H1 (cell line): ENCODE measurements at regions not wholly inside any gene's neighbourhood (a gene's known extent, or its start where the extent isn't known, plus 50 kb on each side); places are given as distances from the start of the nearest gene placed in this dataset.

Experiments used
- CTCF ChIA-PET: fragments of 300-600 bp; sonication (Branson Sonifier 250); formaldehyde crosslinking; loops from one replicate; lab custom pipeline; 2021; ENCODE audit not compliant: partially characterized antibody; lab: Charles Lee
- POLR2A ChIA-PET: fragments of 300-600 bp; sonication (Branson Sonifier 250); formaldehyde crosslinking; loops from one replicate; lab custom pipeline; 2021; ENCODE audit warnings: inconsistent platforms; ENCODE audit not compliant: partially characterized antibody; lab: Charles Lee
- DNase-seq, 2 experiments: peaks; one replicate each; pipeline versions ENCODE4 v3.0.0 to v3.0.0-alpha.2; 2010 to 2022; ENCODE audit warnings: low spot score in 2 of 2, low read depth in 1 of 2, mixed read lengths in 1 of 2
- FAIRE-seq: peaks from 2 replicates; lab custom pipeline; 2011; peaks lifted over from hg19 to GRCh38; lab: Jason Lieb, UNC
- H2AFZ ChIP-seq: 2 replicates; pipeline ENCODE4 v1.8.1; 2012; ENCODE audit warnings: low read length, inconsistent platforms
- H2AK5ac ChIP-seq: 2 replicates; pipeline ENCODE4 v1.6.1; 2013; ENCODE audit warnings: low read depth, low read length
- H2BK120ac ChIP-seq: replicated peaks from 2 replicates; pipeline ENCODE3; 2013; ENCODE audit warnings: low read depth, low read length, inconsistent platforms
- H2BK12ac ChIP-seq: 2 replicates; pipeline ENCODE4 v1.6.1; 2013; ENCODE audit warnings: low read depth, low read length
- H2BK15ac ChIP-seq: 2 replicates; pipeline ENCODE4 v1.6.1; 2013; ENCODE audit warnings: low read length
- H2BK20ac ChIP-seq: 2 replicates; pipeline ENCODE4 v1.6.1; 2013; ENCODE audit warnings: low read length
- H2BK5ac ChIP-seq: 2 replicates; pipeline ENCODE4 v1.6.1; 2013; ENCODE audit warnings: low read depth, low read length
- H3K14ac ChIP-seq: 2 replicates; pipeline ENCODE4 v1.6.1; 2013; ENCODE audit warnings: inconsistent platforms; ENCODE audit not compliant: insufficient read length
- H3K18ac ChIP-seq: 2 replicates; pipeline ENCODE4 v1.6.1; 2013; ENCODE audit warnings: low read length; ENCODE audit errors: extremely low read depth
- H3K23ac ChIP-seq: 2 replicates; pipeline ENCODE4 v1.6.1; 2013; ENCODE audit warnings: inconsistent platforms; ENCODE audit not compliant: insufficient read length
- H3K23me2 ChIP-seq: 2 replicates; pipeline ENCODE4 v1.6.1; 2013; ENCODE audit warnings: low read depth, low read length
- H3K27ac ChIP-seq: 2 replicates; pipeline ENCODE4 v1.6.1; 2011; ENCODE audit warnings: low read depth, low read length, inconsistent platforms
- H3K27me3 ChIP-seq, 4 experiments: replicated peaks in 1 of 4; 1 replicate in 1 of 4; 2 replicates in 3 of 4; pipeline versions ENCODE4 v1.6.1 to v1.8.1; 2011 to 2013; ENCODE audit warnings: low read length in 3 of 4, mild to moderate bottlenecking in 3 of 4, inconsistent platforms in 2 of 4, mixed read lengths in 2 of 4, moderate library complexity in 1 of 4; ENCODE audit not compliant: control insufficient read depth in 3 of 4, insufficient read depth in 3 of 4; ENCODE audit errors: extremely low read depth in 1 of 4
- H3K36me3 ChIP-seq, 4 experiments: 2 replicates each; pipeline versions ENCODE4 v1.6.1 to v1.8.1; 2011 to 2013; ENCODE audit warnings: mild to moderate bottlenecking in 4 of 4, low read length in 3 of 4, moderate library complexity in 2 of 4, control low read depth in 1 of 4, inconsistent platforms in 1 of 4; ENCODE audit not compliant: insufficient read depth in 4 of 4, control insufficient read depth in 2 of 4
- H3K4ac ChIP-seq: replicated peaks from 2 replicates; pipeline ENCODE3; 2013; ENCODE audit warnings: low read length, low read depth, mixed read lengths, inconsistent platforms; ENCODE audit not compliant: insufficient read length
- H3K4me1 ChIP-seq, 4 experiments: replicated peaks in 1 of 4; 1 replicate in 1 of 4; 2 replicates in 3 of 4; pipeline versions ENCODE4 v1.6.1 to v1.8.1; 2011 to 2013; ENCODE audit warnings: low read length in 3 of 4, inconsistent platforms in 2 of 4, mixed read lengths in 1 of 4; ENCODE audit not compliant: insufficient read depth in 4 of 4, control insufficient read depth in 3 of 4
- H3K4me2 ChIP-seq, 2 experiments: 2 replicates each; pipeline versions ENCODE4 v1.6.1 to v1.8.1; 2011 to 2013; ENCODE audit warnings: low read depth in 2 of 2, low read length in 2 of 2, control low read depth in 1 of 2, inconsistent platforms in 1 of 2, mild to moderate bottlenecking in 1 of 2; ENCODE audit not compliant: insufficient read depth in 1 of 2
- H3K4me3 ChIP-seq, 4 experiments: fragments of 200-600, 300-600 bp in 1 of 4; sonication (generic), shearing (Covaris generic), sonication (Bioruptor Twin) in 1 of 4; 2 replicates each; pipeline versions ENCODE4 v1.5.1 to v1.8.1; 2011 to 2016; ENCODE audit warnings: low read length in 4 of 4, low read depth in 3 of 4, control low read depth in 2 of 4, inconsistent platforms in 2 of 4, mild to moderate bottlenecking in 2 of 4, mixed read lengths in 1 of 4, moderate library complexity in 1 of 4; ENCODE audit not compliant: insufficient read depth in 2 of 4; ENCODE audit errors: extremely low read depth in 1 of 4
- H3K56ac ChIP-seq: replicated peaks from 2 replicates; pipeline ENCODE3; 2013; ENCODE audit warnings: low read depth, mild to moderate bottlenecking, mixed read lengths, low read length, inconsistent platforms; ENCODE audit not compliant: insufficient read length
- H3K79me1 ChIP-seq: 2 replicates; pipeline ENCODE4 v1.6.1; 2013; ENCODE audit warnings: low read depth, low read length, control low read depth
- H3K79me2 ChIP-seq, 2 experiments: 2 replicates each; pipeline versions ENCODE4 v1.6.1 to v1.8.1; 2012 to 2013; ENCODE audit warnings: low read length in 2 of 2, mild to moderate bottlenecking in 2 of 2, inconsistent platforms in 1 of 2; ENCODE audit not compliant: insufficient read depth in 2 of 2, control insufficient read depth in 1 of 2
- H3K9ac ChIP-seq, 4 experiments: replicated peaks in 1 of 4; 1 replicate in 1 of 4; 2 replicates in 3 of 4; pipeline versions ENCODE4 v1.6.1 to v1.8.1; 2011 to 2013; ENCODE audit warnings: low read depth in 3 of 4, low read length in 3 of 4, control low read depth in 2 of 4, mild to moderate bottlenecking in 2 of 4, moderate library complexity in 2 of 4, inconsistent platforms in 1 of 4; ENCODE audit errors: extremely low read depth in 1 of 4
- H3K9me3 ChIP-seq, 2 experiments: 2 replicates each; pipeline versions ENCODE4 v1.6.1 to v1.8.1; 2012 to 2013; ENCODE audit warnings: mild to moderate bottlenecking in 2 of 2, moderate library complexity in 2 of 2, control low read depth in 1 of 2, inconsistent platforms in 1 of 2, low read depth in 1 of 2, low read length in 1 of 2, mixed read lengths in 1 of 2; ENCODE audit not compliant: insufficient read depth in 2 of 2
- H4K20me1 ChIP-seq, 2 experiments: replicated peaks in 1 of 2; 2 replicates each; pipeline versions ENCODE3 to v1.8.1; 2011 to 2013; ENCODE audit warnings: inconsistent platforms in 2 of 2, low read length in 2 of 2, mild to moderate bottlenecking in 1 of 2; ENCODE audit not compliant: insufficient read depth in 2 of 2, control insufficient read depth in 1 of 2
- H4K5ac ChIP-seq: 2 replicates; pipeline ENCODE4 v1.6.1; 2013; ENCODE audit warnings: low read length, low read depth, mixed read lengths, inconsistent platforms; ENCODE audit not compliant: insufficient read length
- H4K8ac ChIP-seq: 2 replicates; pipeline ENCODE4 v1.8.0; 2013; ENCODE audit warnings: mild to moderate bottlenecking, moderate library complexity, low read length, inconsistent platforms; ENCODE audit not compliant: insufficient read depth; ENCODE audit errors: extremely low read depth
- H4K91ac ChIP-seq: replicated peaks from 2 replicates; pipeline ENCODE3; 2013; ENCODE audit warnings: low read length, mixed read lengths, inconsistent platforms; ENCODE audit not compliant: insufficient read length
- CBX8 ChIP-seq: fragments of 300-800, 300-1000 bp; sonication (generic); IDR thresholded peaks from 2 replicates; pipeline ENCODE4 v1.7.1; 2016; ENCODE audit warnings: low read depth, low read length, borderline replicate concordance
- GTF2F1 ChIP-seq: IDR thresholded peaks from 2 replicates; pipeline ENCODE4 v1.6.1; 2012; ENCODE audit warnings: low read depth, low read length, improper control_type of control experiment, borderline replicate concordance
- JUND ChIP-seq: IDR thresholded peaks from 2 replicates; pipeline ENCODE4 v1.6.1; 2011; ENCODE audit warnings: mild to moderate bottlenecking, improper control_type of control experiment, low read length
- NRF1 ChIP-seq: IDR thresholded peaks from 2 replicates; pipeline ENCODE4 v1.6.1; 2011; ENCODE audit warnings: mild to moderate bottlenecking, low read depth, low read length, improper control_type of control experiment
- POLR2AphosphoS5 ChIP-seq: IDR thresholded peaks from 2 replicates; pipeline ENCODE4 v1.6.1; 2011; ENCODE audit warnings: low read depth, low read length
- RAD21 ChIP-seq, 2 experiments: IDR thresholded peaks in 1 of 2; conservative IDR thresholded peaks in 1 of 2; 2 replicates each; pipeline ENCODE4 v1.6.1; 2011; ENCODE audit warnings: low read depth in 2 of 2, low read length in 2 of 2, improper control_type of control experiment in 1 of 2, inconsistent platforms in 1 of 2, mild to moderate bottlenecking in 1 of 2, moderate library complexity in 1 of 2
- RFX5 ChIP-seq: IDR thresholded peaks from 2 replicates; pipeline ENCODE4 v1.6.1; 2011; ENCODE audit warnings: low read depth, low read length, improper control_type of control experiment, borderline replicate concordance
- SRF ChIP-seq: IDR thresholded peaks from 2 replicates; pipeline ENCODE4 v1.6.1; 2011; ENCODE audit warnings: mild to moderate bottlenecking, low read depth, low read length, moderate library complexity
- SUZ12 ChIP-seq: fragments of 200-600 bp; sonication (generic); IDR thresholded peaks from 2 replicates; pipeline ENCODE4 v1.6.1; 2012; ENCODE audit warnings: mild to moderate bottlenecking, inconsistent platforms, low read length, moderate library complexity, mixed read lengths
- YY1 ChIP-seq: IDR thresholded peaks from 2 replicates; pipeline ENCODE4 v1.6.1; 2011; ENCODE audit warnings: low read depth, mild to moderate bottlenecking, low read length
- ZNF274 ChIP-seq: IDR thresholded peaks from 2 replicates; pipeline ENCODE4 v1.7.0; 2012; ENCODE audit warnings: low read length, borderline replicate concordance; ENCODE audit errors: extremely low read depth
- WGBS, 2 experiments: shearing (Covaris generic) in 1 of 2; methylation state at CpG; one replicate each; pipeline versions ENCODE4 v1.1.6 to v1.1.7; 2013 to 2015; ENCODE audit warnings: low lambda C conversion rate in 2 of 2, mixed read lengths in 2 of 2, inconsistent platforms in 1 of 2, low coverage in 1 of 2, missing lambda C conversion rate in 1 of 2; ENCODE audit not compliant: insufficient replicate concordance in 2 of 2, insufficient coverage in 1 of 2, insufficient read length in 1 of 2; ENCODE audit errors: extremely low coverage in 1 of 2, missing lambda C conversion rate in 1 of 2; 5-methylcytosine and 5-hydroxymethylcytosine counted together
- TF ChIP-seq, protein P1 (sequence below): IDR thresholded peaks from 2 replicates; pipeline ENCODE4 v1.6.1; 2012; ENCODE audit warnings: inconsistent platforms

DNA sequence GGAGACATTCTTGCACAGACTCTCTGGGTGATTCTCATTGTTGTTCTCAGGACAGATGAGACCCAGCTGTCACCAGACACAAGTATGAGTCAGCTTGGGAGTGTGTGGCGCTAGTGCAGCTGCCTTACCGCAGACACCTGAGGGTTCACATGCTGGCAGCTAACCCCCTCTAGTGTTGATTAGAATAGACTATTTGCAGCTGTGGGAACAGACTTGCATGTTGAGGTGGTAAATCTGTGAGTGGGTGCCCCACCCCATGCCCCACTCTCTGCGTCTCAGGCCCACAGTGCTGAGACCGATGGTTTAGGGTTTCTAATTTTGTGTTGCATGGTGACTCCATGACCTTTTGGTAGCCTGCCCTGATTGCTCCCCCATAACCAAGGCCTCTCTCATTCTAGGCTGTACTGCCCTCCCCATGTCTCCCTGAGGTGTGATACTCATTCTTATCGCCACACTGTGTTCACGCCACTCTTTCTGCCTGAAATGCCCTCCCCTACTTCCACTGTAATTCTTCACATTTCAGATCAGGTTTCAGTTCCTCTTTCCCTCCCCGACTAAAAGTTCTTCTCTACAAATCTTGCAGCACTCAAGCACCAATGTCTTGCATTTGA is 73.7 kb upstream of the KIRREL3 start:
- Histone ChIP-seq H2BK20ac (no peak overlapping the region), H2BK120ac (no peak overlapping the region), H3K18ac (0 out of 2 replicates have a peak overlapping the region, but pooled peaks have one; percentile 11), H3K36me3 (no peaks in the 10 kb centered on the region), H3K9ac (no peak overlapping the region), H2AFZ (no peak overlapping the region), H3K27ac (no peak overlapping the region), H2BK15ac (no peak overlapping the region), H3K79me2 (no peaks in the 10 kb centered on the region), H4K91ac (no peak overlapping the region), H3K56ac (no peak overlapping the region), H3K23ac (no peak overlapping the region), H3K4me1 (no peaks in the 10 kb centered on the region), H3K27me3 (no peaks in the 10 kb centered on the region), H2BK5ac (no peak overlapping the region), H2AK5ac (no peak overlapping the region), H3K4me3 (no peak overlapping the region), H3K79me1 (no peaks in the 10 kb centered on the region), H3K23me2 (no peaks in the 10 kb centered on the region), H4K8ac (no peak overlapping the region), H3K9me3 (no peaks in the 10 kb centered on the region), H2BK12ac (no peak overlapping the region), H3K4ac (no peak overlapping the region), H3K4me2 (no peak overlapping the region), H4K20me1 (no peaks in the 10 kb centered on the region), H4K5ac (no peak overlapping the region), H3K14ac (no peak overlapping the region)
- WGBS, 2 experiments = 83% methylated on average over 7 of the region's 7 CpGs; no CpG with 5 or more reads in 1 of the 2 experiments
- CTCF ChIA-PET = interaction anchor here (0.6 to 4.5 kb wide), 36 partner anchors 10 to 871 kb away, joined by 3 to 34 read pairs (median 4); partner anchors contain the start of gene KIRREL3
- POLR2A ChIA-PET = no interaction called here
- peak in 1 of 2 experiments; percentile 21 for DNase-seq
- no peak for FAIRE-seq
- TF ChIP-seq JUND (peak; percentile 72; the same call in 1 of the 2 replicates), CBX8 (no peak), RFX5 (no peak), YY1 (no peak), SRF (no peak), SUZ12 (no peak), NRF1 (no peak), ZNF274 (no peak), GTF2F1 (no peak), POLR2AphosphoS5 (no peak), RAD21 (IDR thresholded peaks at IDR 0.05 in 1 of 2, conservative IDR thresholded peaks at IDR 0.05 in 1 of 2; ENCODE audit: low read depth in 2 of 2, low read length in 2 of 2) (peak; percentile 80 to 87)
- TF ChIP-seq, protein P1, sequence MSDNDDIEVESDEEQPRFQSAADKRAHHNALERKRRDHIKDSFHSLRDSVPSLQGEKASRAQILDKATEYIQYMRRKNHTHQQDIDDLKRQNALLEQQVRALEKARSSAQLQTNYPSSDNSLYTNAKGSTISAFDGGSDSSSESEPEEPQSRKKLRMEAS = no peak
